ENCODE measurements at regions not wholly inside any gene's neighbourhood (a gene's known extent, or its start where the extent isn't known, plus 50 kb on each side); places are given as distances from the start of the nearest gene placed in this dataset.

GRCh38 chr3:17939157-17939556 lies 196.7 kb upstream of the TBC1D5 start:
- Mint-ChIP-seq H3K4me3 (no peak overlapping the region), H3K9me3 (no peaks in the 10 kb centered on the region), H3K4me1 (peaks cover 5 to 9% (median 7%) of the 10 kb centered on the region in 3 donors), H3K27me3 (peaks cover 0 to 3% (median under 1%) of the 10 kb centered on the region in 3 donors), H3K36me3 (no peaks in the 10 kb centered on the region), H3K27ac (no peak overlapping the region)
- no peak for ATAC-seq (ENCODE audit: low read depth in 2 of 2)
- no peak for DNase-seq

DNA sequence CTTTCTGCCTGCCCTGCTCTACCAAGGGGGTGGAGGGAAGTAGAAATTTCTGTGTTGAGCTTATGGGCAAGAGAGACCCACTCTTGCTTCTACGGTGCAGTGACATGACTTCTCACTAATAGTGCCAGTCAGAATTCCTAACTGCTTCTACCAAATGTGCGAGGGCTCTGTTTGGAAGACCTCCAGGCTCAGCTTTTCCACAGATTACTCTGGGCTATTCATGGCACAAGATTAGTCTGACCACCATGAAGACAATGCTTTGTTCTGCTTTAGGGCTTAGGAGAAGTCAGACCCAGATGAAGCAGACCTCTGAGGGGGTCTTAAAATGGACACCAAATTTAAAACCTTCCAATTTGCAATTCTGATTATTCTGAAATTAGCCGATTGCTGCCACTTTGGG lies 195.9 kb upstream of the TBC1D5 start:
- DNase-seq (no peak), ATAC-seq (ENCODE audit: low read depth in 2 of 2) (no peak)
- Mint-ChIP-seq H3K36me3 (no peaks in the 10 kb centered on the region), H3K27ac (peak overlapping the region in 2 of 6 donors; percentile 29 to 49), H3K9me3 (no peaks in the 10 kb centered on the region), H3K4me1 (peaks cover 5 to 9% (median 7%) of the 10 kb centered on the region in 3 donors), H3K4me3 (no peak overlapping the region), H3K27me3 (peaks cover 0 to 9% (median 8%) of the 10 kb centered on the region in 3 donors)

DNA sequence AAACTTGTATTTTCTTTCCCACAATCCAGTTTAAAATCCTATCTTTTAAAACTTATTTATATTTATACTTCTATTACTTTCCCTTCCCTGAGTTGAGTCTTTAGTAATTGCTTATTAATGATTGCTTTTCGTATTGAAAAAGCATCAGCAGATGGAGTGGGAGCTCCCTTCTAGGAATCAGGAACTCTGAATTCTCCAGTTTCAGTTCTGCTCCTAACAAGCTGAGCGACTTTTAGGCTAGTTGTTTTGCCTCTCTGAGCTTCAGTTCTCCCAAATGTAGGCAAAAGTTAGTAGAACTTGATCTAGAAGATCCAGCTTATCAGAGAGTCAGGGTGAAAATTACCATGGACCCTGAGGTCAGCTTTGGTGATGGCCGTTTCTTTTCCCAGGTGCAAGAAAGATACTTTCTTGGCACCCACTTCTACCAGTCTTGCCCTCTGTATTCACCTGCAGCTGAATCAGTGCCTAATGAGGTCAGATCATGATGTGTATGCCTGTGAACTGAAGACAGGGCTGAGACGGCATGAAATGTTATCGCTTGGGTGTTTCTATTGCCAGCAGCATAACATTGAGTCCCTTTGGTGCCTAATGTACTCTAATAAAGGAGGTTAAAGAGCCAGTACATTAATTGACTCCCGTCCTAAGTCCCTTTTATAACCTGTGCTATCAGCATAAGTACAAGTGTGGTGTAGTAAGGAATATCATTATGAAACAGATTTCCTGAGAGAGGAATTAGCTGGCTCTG lies 194.5 kb upstream of the TBC1D5 start:
- Mint-ChIP-seq H3K27me3 (peaks cover 0 to 9% (median 8%) of the 10 kb centered on the region in 3 donors), H3K36me3 (peaks cover 0 to 1% of the 10 kb centered on the region in 2 donors), H3K9me3 (no peaks in the 10 kb centered on the region), H3K27ac (peak overlapping the region in 1 of 6 donors; percentile 12), H3K4me3 (no peak overlapping the region), H3K4me1 (peaks cover 5 to 9% (median 7%) of the 10 kb centered on the region in 3 donors)
- ATAC-seq (ENCODE audit: low read depth in 2 of 2) (no peak), DNase-seq (no peak)

GRCh38 chr3:17935222-17935621 lies 192.8 kb upstream of the TBC1D5 start:
- Mint-ChIP-seq H3K27me3 (peaks cover 0 to 9% (median 8%) of the 10 kb centered on the region in 3 donors), H3K9me3 (peaks cover 0 to 2% (median 0%) of the 10 kb centered on the region in 7 donors), H3K4me1 (peaks cover 5 to 9% (median 7%) of the 10 kb centered on the region in 3 donors), H3K4me3 (no peak overlapping the region), H3K36me3 (peaks cover 0 to 5% of the 10 kb centered on the region in 2 donors), H3K27ac (no peak overlapping the region)
- no peak for ATAC-seq (ENCODE audit: low read depth in 2 of 2)
- DNase-seq, result no peak

DNA sequence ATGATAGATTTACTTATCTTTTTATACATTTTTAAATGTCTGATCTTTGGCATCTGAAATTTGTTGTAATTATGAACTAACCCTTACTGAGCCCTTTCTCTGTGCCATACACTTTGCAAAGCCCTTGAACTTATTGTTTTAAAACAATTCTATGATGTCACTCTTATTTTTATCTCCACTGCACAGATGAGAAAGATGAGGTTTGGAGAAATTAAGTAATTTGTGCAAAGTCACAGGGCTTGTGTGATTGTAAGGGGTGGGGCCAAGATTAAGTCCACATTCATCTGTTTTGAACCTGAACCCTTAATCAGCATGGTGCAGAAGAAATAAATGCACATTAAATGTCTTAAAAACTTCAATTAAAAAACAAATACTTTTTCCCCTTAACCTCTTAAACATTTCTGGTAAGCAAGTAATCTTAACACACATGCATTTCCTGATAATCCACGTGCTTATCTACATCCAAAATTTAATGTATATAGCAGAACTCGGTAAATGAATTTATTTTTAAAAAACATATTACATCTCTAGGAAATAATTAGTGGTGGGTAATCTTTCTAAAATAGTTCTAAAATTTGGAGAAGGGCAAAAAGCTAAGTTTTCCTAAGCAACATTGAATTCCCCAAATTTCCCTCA lies 189.8 kb upstream of the TBC1D5 start:
- Mint-ChIP-seq H3K27me3 (peaks cover 0 to 14% (median 9%) of the 10 kb centered on the region in 3 donors), H3K27ac (no peak overlapping the region), H3K4me3 (no peak overlapping the region), H3K4me1 (no peaks in the 10 kb centered on the region), H3K9me3 (peaks cover 0 to 2% (median 0%) of the 10 kb centered on the region in 7 donors), H3K36me3 (peaks cover 0 to 5% of the 10 kb centered on the region in 2 donors)
- ATAC-seq (ENCODE audit: low read depth in 2 of 2), result no peak
- DNase-seq, result no peak

- DNase-seq (no peak), ATAC-seq (ENCODE audit: low read depth in 2 of 2) (no peak)
- Mint-ChIP-seq H3K4me1 (no peaks in the 10 kb centered on the region), H3K27me3 (peaks cover 0 to 14% (median 6%) of the 10 kb centered on the region in 3 donors), H3K27ac (peak overlapping the region in 1 of 6 donors; percentile 1), H3K36me3 (peaks cover 0 to 5% of the 10 kb centered on the region in 2 donors), H3K4me3 (no peak overlapping the region), H3K9me3 (peaks cover 0 to 2% (median 0%) of the 10 kb centered on the region in 7 donors)
Observed at GRCh38 chr3:17931131-17931530, 188.7 kb upstream of the TBC1D5 start.

DNA sequence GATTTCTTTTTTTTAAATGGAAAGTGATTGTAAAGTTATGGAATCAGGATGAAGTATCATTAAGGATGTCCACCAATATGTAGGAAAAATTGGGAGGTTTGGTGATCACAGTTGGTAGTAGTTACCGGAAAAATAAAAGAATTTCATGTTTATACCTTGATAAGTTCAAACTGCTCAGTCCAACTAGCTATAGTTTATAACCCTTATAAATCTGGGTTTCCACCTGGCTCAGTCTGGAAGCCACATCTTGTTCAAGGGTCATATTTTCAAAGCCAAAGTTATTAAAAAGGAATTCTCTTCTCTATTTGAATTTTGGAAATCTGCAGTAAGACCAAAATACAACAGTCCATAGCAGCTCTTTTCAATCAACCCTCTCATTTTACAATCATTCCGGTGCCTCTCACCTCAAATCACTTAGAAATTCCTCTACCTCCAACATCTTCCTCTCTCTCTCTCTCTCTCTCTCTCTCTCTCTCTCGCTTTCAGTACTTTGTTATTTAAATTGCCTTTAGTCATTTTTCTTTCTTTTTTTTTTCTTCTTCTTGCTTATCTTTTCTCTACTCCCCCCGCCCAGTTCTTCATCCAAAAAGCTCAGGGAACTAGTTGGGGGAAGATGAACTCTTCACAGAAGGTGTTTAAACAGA lies 186.2 kb upstream of the TBC1D5 start:
- peaks cover 0 to 5% of the 10 kb centered on the region in 2 donors for H3K36me3 Mint-ChIP-seq
- peaks cover 4 to 6% (median 5%) of the 10 kb centered on the region in 3 donors for H3K4me1 Mint-ChIP-seq
- H3K4me3 Mint-ChIP-seq, result no peak overlapping the region
- H3K9me3 Mint-ChIP-seq, result peaks cover 0 to 4% (median 0%) of the 10 kb centered on the region in 7 donors
- DNase-seq (no peak), ATAC-seq (ENCODE audit: low read depth in 2 of 2) (no peak)
- H3K27ac Mint-ChIP-seq, result no peak overlapping the region
- H3K27me3 Mint-ChIP-seq, result peaks cover 0 to 8% (median 7%) of the 10 kb centered on the region in 3 donors

DNA sequence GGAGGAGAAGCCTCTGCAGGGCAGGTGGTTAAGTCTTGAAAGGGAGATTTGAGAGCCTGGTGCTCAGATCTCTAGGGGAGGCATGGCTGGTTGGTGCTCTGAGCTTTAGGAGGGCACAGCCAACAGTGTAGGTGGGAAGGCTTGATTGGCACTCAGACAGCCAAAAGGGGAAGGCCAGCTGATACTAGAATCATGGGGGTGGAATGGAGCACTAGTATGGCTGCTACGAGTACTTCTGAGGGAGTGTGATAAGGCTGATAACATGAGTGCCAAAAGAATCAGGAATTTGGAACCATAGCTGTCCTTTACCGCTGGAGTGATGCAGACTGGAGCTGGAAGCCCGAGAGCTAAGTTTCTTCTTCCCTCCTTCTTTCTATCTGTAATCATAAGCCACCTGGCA lies 184.6 kb upstream of the TBC1D5 start:
- DNase-seq (no peak), ATAC-seq (ENCODE audit: low read depth in 2 of 2) (no peak)
- H3K27me3 Mint-ChIP-seq, result peaks cover 0 to 5% (median 4%) of the 10 kb centered on the region in 3 donors
- H3K36me3 Mint-ChIP-seq, result peaks cover 0 to 5% of the 10 kb centered on the region in 2 donors
- peaks cover 0 to 4% (median 0%) of the 10 kb centered on the region in 7 donors for H3K9me3 Mint-ChIP-seq
- peaks cover 4 to 6% (median 5%) of the 10 kb centered on the region in 3 donors for H3K4me1 Mint-ChIP-seq
- H3K4me3 Mint-ChIP-seq, result no peak overlapping the region
- H3K27ac Mint-ChIP-seq, result peak overlapping the region in 1 of 6 donors; percentile 31

DNA sequence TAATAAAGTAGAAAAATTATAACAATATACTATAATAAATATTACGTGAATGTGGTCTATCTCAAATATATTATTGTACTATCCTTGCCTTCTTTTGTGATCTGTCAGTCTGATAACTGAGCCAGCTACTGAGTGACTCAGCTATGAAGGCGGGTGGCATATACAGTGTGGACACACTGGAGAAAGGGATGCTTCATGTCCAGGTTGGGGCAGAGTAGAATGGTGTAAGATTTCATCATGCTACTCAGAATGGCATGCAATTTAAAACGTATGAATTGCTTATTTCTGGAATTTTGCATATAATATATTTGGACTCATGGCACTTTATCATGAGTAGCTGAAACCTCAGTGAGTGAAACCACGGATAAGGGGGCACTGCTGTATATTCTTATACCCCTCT lies 172.9 kb upstream of the TBC1D5 start:
- DNase-seq (no peak), ATAC-seq (ENCODE audit: low read depth in 2 of 2) (no peak)
- Mint-ChIP-seq H3K4me3 (no peak overlapping the region), H3K4me1 (peaks cover 20 to 32% (median 23%) of the 10 kb centered on the region in 3 donors), H3K27me3 (peaks cover 0 to 8% (median 0%) of the 10 kb centered on the region in 3 donors), H3K36me3 (no peaks in the 10 kb centered on the region), H3K9me3 (peaks cover 0 to 3% (median 0%) of the 10 kb centered on the region in 7 donors), H3K27ac (no peak overlapping the region)

GRCh38 chr3:17913359-17913758 lies 170.9 kb upstream of the TBC1D5 start:
- Mint-ChIP-seq H3K27ac (peak overlapping the region in 1 of 6 donors; percentile 37), H3K4me1 (peaks cover 20 to 32% (median 23%) of the 10 kb centered on the region in 3 donors), H3K27me3 (peaks cover 0 to 8% (median 0%) of the 10 kb centered on the region in 3 donors), H3K4me3 (no peak overlapping the region), H3K36me3 (no peaks in the 10 kb centered on the region), H3K9me3 (no peaks in the 10 kb centered on the region)
- DNase-seq, result no peak
- ATAC-seq (ENCODE audit: low read depth in 2 of 2), result no peak

GRCh38 chr3:17911986-17912760 lies 169.7 kb upstream of the TBC1D5 start:
- Mint-ChIP-seq H3K27me3 (peaks cover 0 to 8% (median 0%) of the 10 kb centered on the region in 3 donors), H3K27ac (peak overlapping the region in 2 of 6 donors; percentile 3 to 53), H3K36me3 (no peaks in the 10 kb centered on the region), H3K4me1 (peaks cover 20 to 32% (median 23%) of the 10 kb centered on the region in 3 donors), H3K9me3 (peaks cover 0 to 2% (median 0%) of the 10 kb centered on the region in 7 donors), H3K4me3 (peak overlapping the region in 7 of 8 donors; percentile 47 to 86 (median 68))
- DNase-seq, result no peak
- ATAC-seq (ENCODE audit: low read depth in 2 of 2), result peak in 1 of 2 donors; percentile 39

DNA sequence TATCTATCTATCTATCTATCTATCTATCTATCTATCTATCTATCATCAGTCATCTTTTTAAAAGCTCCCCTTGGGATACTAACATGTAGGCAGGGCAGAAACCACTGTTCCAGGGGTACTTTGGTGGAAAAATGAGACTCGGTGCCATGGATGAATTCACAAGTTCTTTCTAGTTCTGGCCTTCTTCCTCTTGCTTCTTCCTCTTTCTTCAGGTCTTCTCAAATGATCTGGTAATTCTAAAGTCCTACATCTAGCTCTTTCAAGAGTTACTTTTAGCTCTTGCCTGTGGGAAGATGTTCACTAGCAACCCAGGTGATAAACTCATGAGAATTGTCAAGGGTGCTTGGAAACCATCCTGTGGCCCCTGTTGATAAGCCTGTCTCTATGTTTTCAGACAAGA lies 168.5 kb upstream of the TBC1D5 start:
- DNase-seq (peak; percentile 14), ATAC-seq (ENCODE audit: low read depth in 2 of 2) (peak; percentile 41 to 67)
- Mint-ChIP-seq H3K36me3 (no peaks in the 10 kb centered on the region), H3K9me3 (peaks cover 0 to 2% (median 0%) of the 10 kb centered on the region in 7 donors), H3K27ac (peak overlapping the region in 2 of 6 donors; percentile 0 to 2), H3K4me3 (peak overlapping the region in 3 of 8 donors; percentile 12 to 57 (median 20)), H3K27me3 (peaks cover 0 to 8% (median 0%) of the 10 kb centered on the region in 3 donors), H3K4me1 (peaks cover 20 to 32% (median 23%) of the 10 kb centered on the region in 3 donors)

All from naive B cell (primary cell).